GM12892 (cell line): ENCODE measurements at regions not wholly inside any gene's neighbourhood (a gene's known extent, or its start where the extent isn't known, plus 50 kb on each side); places are given as distances from the start of the nearest gene placed in this dataset.

ENCODE experiments used
- DNase-seq: peaks from one replicate; pipeline ENCODE4 v3.0.0; 2011; ENCODE audit not compliant: insufficient read length
- FAIRE-seq: peaks from 2 replicates; lab custom pipeline; 2011; peaks lifted over from hg19 to GRCh38; lab: Jason Lieb, UNC
- POLR2A ChIP-seq: IDR thresholded peaks from 2 replicates; pipeline ENCODE4 v1.6.1; 2011; ENCODE audit warnings: low read depth, low read length, control low read depth
- POLR2AphosphoS5 ChIP-seq: IDR thresholded peaks from 2 replicates; pipeline ENCODE4 v1.6.1; 2011; ENCODE audit warnings: low read depth, low read length, control low read depth
- TAF1 ChIP-seq: IDR thresholded peaks from 2 replicates; pipeline ENCODE4 v1.6.1; 2011; ENCODE audit warnings: low read depth, mild to moderate bottlenecking, control low read depth, low read length, borderline replicate concordance

- DNase-seq, result no peak
- no peak for FAIRE-seq
- TF ChIP-seq TAF1 (no peak), POLR2AphosphoS5 (no peak), POLR2A (no peak)
Measured at GRCh38 chr6:51013376-51013775, 194.7 kb downstream of the TFAP2B start.

GRCh38 chr6:51015394-51015793 is 196.7 kb downstream of the TFAP2B start:
- TF ChIP-seq POLR2A (no peak), TAF1 (no peak), POLR2AphosphoS5 (no peak)
- DNase-seq, result no peak
- no peak for FAIRE-seq

GRCh38 chr6:51016489-51016888 is 197.8 kb downstream of the TFAP2B start:
- FAIRE-seq, result no peak
- no peak for DNase-seq
- no peak for TF ChIP-seq POLR2AphosphoS5
- TF ChIP-seq TAF1, result no peak
- TF ChIP-seq POLR2A, result no peak

DNA sequence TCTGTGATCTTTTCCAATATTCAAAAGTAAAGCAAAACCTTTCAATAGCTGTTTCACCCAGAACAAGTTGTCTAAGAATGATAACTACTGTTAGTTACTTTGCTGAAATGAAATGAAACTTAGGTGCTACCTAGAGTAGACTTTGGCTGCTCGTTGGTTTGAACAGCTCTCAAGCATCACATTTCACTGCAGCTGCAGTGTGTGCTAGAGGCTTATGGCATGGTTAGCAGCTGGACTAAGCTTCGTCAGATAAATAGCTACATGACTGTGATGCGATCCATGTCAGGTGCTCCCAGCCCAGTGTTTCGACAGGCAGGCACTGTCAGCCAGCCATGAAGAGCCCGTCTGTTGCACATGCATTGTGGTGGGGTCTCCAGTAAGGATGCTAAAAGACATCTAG is 201.1 kb downstream of the TFAP2B start:
- DNase-seq (no peak), FAIRE-seq (no peak)
- no peak for TF ChIP-seq POLR2A
- TF ChIP-seq TAF1, result no peak
- no peak for TF ChIP-seq POLR2AphosphoS5

GRCh38 chr6:51021171-51021570 is 202.5 kb downstream of the TFAP2B start:
- FAIRE-seq (no peak), DNase-seq (no peak)
- no peak for TF ChIP-seq TAF1
- no peak for TF ChIP-seq POLR2A
- no peak for TF ChIP-seq POLR2AphosphoS5

DNA sequence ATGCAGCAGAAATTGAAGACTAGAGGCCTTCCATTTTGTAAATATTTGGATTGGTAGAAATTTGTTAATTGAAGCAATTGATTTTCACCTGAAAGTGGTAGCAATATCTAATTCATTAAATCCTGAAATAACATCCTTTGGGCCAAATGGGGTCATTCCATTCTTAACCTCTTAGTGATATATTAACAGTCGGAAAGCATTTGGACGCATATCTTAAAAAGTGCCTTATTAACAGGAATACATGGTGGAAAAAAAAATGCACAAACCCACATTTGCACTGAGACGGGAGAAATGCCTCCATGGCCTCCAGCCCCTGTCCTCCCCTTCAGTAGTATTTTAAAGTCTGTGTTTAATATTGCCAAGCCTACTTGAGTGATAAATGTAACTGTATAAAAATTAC is 205.5 kb downstream of the TFAP2B start:
- TF ChIP-seq POLR2AphosphoS5, result no peak
- TF ChIP-seq TAF1, result no peak
- TF ChIP-seq POLR2A, result no peak
- DNase-seq, result no peak
- no peak for FAIRE-seq

DNA sequence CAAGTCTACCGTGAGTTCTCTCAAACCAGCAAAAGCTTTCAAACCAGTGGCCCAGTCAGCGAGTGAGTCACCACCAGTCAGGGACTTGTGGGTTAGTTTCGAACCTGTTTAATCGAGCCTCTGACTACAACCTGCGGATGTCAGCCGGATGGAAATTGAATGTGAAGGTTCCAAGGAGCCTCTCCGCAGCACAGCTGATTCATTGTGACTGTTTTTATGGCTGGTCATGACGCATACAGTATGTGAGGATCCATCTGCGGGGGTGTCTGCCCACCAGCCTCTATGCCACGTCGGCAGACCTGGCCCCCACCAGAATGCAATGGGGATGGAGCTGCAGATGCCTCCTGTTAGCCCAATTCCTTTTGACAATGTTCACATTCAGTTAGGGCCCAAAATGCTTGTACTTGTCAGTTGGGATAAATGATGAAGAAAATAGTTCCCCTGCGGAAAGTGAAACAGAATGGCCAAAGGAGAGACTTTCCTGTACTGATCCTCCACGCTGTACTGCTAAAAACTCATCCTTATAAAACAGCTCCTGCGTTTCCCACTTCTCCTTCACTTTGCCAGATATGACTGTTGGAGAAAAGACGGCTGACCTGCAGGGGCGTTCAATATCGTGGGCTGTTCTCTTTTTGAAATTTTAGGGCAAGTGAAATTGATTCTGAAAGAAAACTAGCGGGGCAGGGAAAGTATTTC is 206.6 kb downstream of the TFAP2B start:
- no peak for DNase-seq
- TF ChIP-seq POLR2A, result no peak
- no peak for TF ChIP-seq POLR2AphosphoS5
- no peak for TF ChIP-seq TAF1
- no peak for FAIRE-seq

GRCh38 chr6:51027283-51028065 is 208.8 kb downstream of the TFAP2B start:
- DNase-seq (no peak), FAIRE-seq (no peak)
- TF ChIP-seq POLR2AphosphoS5 (no peak), TAF1 (no peak), POLR2A (no peak)

GRCh38 chr6:51028276-51028675 is 209.6 kb downstream of the TFAP2B start:
- DNase-seq (no peak), FAIRE-seq (no peak)
- no peak for TF ChIP-seq TAF1
- TF ChIP-seq POLR2A, result no peak
- TF ChIP-seq POLR2AphosphoS5, result no peak

DNA sequence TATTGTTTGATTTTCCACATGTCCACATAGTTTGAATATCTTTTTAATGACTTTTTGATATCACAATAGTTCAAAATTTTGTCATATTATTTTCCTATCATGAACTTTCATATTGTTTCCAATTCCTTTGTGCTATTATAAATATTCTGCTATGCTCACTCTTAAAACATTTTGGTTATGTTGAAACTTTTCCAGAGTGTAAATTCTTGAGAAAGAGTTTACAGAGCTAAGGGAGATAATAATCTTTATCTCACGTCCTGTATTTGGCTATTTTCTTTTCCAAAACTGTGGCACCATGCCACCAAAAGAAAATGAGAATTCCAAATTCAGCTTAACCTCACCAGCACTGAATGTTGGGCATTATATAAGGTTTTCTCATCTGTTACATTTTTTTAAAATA is 210.9 kb downstream of the TFAP2B start:
- TF ChIP-seq TAF1 (no peak), POLR2A (no peak), POLR2AphosphoS5 (no peak)
- DNase-seq, result no peak
- no peak for FAIRE-seq

GRCh38 chr6:51045548-51045947 is 226.9 kb downstream of the TFAP2B start:
- FAIRE-seq, result no peak
- no peak for DNase-seq

DNA sequence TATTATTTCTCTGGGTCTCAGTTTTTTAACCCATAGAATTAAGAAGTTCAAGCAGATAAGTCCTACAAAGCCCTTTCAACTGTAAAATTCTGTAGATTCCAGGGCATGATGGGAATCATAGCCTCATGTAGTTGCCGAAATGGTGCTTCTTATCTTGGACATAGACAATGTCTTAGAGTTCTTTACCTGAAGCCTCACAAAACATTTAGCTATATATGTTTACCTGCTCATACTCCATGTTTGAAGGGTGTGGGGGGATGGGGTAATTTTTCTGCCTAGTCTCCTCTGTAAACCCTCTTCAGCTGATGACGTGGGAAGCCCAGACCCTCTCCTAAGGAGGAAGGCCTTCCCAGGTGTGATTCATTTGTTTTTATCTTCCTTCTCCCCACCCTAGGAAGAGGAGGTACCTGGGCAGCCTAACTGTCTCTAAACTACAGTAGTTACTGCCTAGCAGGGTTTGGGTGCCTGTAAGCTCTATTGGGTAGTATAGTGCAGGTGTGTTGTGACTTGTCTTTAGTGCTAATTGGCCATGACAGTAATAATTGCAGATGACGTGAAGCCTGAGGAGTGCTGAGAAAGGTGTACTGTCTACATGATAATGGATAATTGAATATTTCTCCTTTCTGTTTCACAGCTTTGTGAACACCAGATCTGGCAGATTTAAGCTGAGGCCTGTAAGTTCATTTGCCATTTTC is 230.8 kb downstream of the TFAP2B start:
- no peak for TF ChIP-seq TAF1
- TF ChIP-seq POLR2AphosphoS5, result no peak
- no peak for TF ChIP-seq POLR2A
- DNase-seq, result no peak
- FAIRE-seq, result no peak

More at GRCh38 chr6:51045548-51045947, 226.9 kb downstream of the TFAP2B start:
- no peak for TF ChIP-seq POLR2A
- no peak for TF ChIP-seq TAF1
- no peak for TF ChIP-seq POLR2AphosphoS5
